GM18909 (cell line): ENCODE measurements at regions not wholly inside any gene's neighbourhood (a gene's known extent, or its start where the extent isn't known, plus 50 kb on each side); places are given as distances from the start of the nearest gene placed in this dataset.
"Not testable (repeated sequence)": the region's sequence is repeated elsewhere in the genome, so short reads cannot be mapped to it uniquely, and the experiment has no call there.

Experiments used
- ATAC-seq: cut with Tn5 transposase; IDR thresholded peaks from one replicate; pipeline ENCODE4 v1.9.1; 2021; ENCODE audit warnings: mild to moderate bottlenecking; ENCODE audit not compliant: unreplicated experiment, poor library complexity

- ATAC-seq: no peak
Measured at GRCh38 chr18:41899535-41899934, 55.5 kb upstream of the PIK3C3 start.

- ATAC-seq: no peak
Measured at GRCh38 chr18:41893432-41893831, 61.6 kb upstream of the PIK3C3 start.

DNA sequence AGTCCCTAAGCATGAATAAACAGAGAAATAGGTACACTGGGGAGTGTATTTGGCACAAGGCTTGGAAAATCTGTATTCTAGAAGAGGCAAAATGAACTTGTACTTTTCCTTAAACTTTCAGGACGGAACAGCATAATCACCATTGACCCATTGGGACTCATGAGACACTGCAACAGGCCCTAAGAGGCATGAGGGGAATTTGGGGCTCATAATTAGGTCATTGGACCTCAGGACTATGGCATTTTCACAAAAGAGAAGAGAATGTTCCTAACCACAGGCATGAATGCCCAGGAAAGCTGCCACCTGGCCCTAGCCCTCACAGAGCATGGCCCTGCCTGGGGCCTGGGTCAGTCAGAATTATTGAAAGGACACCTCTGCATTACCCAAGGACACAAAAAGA lies 67.9 kb upstream of the PIK3C3 start:
- no peak for ATAC-seq

GRCh38 chr18:41886126-41886807 lies 68.8 kb upstream of the PIK3C3 start:
- no peak for ATAC-seq

- ATAC-seq: no peak
Measured at GRCh38 chr18:41881285-41881684, 73.7 kb upstream of the PIK3C3 start.

GRCh38 chr18:41879256-41879655 lies 75.8 kb upstream of the PIK3C3 start:
- ATAC-seq: no peak

DNA sequence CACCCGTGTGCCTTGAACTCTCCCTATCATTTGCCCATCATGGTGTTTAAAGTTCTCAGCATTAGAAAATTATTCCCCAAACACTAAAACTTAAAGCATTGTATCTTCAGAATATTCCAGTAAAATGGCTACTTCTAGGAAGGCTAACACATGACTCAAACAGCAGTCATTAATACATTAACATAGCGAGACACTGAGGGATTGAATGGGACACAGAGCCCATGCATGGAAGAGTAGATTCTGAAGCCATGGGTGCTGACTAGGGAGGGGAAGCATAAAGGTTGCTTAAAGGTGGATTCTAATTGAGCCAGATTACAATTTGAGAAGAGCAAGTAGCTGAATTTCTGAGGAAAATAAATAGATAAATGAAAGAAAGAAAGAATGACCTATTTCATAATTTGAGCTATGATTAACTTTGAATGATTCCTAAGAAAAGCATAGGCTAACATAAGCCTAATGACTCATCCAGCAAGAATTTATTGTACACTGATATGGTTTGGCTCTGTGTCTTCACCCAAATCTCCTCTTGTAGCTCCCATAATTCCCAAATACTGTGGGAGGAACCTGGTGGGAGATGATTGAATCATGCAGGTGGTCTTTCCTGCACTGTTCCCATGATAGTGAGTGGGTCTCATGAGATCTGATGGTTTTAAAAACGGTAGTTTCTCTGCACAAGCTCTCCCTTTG lies 79.8 kb upstream of the PIK3C3 start:
- ATAC-seq: no peak

DNA sequence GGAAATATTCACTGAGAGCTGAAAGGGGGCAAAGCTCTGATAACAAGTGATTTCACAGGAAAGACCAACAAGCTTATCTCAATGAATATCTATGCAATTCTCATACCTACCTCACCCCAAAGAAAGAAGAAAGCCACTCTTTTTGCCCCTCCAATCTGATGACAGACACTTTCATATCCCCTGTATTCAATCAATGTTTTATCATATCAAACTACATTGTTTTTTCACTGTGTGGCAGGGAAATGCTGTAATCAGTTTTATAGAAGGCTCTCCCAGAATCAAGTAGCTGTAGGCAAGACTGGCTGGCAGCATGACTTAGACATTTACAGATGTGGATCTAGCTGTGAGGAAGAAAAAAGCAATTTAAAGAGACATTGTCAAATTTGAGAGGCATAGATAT lies 81.3 kb upstream of the PIK3C3 start:
- no peak for ATAC-seq

- ATAC-seq: no peak
Measured at GRCh38 chr18:41872206-41872605, 82.8 kb upstream of the PIK3C3 start.

- ATAC-seq: no peak
Measured at GRCh38 chr18:41871229-41872000, 83.6 kb upstream of the PIK3C3 start.

- no peak for ATAC-seq
Measured at GRCh38 chr18:41870817-41871216, 84.2 kb upstream of the PIK3C3 start.

DNA sequence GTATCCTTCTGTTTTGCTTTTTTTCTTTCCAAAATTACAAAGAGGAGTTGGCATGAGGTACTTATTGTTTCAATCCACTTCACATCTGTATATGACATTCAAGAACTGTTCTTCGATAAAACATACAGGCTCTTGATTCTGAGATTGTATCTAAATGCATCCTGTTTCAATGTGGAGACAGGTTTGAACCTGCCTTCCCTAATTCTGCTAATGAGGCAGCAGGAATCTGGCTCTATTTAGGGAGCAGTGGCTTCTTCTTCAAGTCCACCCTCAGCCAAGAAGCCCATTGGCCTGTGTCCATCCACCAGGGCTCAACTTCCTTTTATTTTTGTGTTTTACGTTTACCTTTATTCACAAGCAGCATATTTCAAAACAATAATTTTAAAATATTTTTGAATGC lies 84.8 kb upstream of the PIK3C3 start:
- ATAC-seq: no peak

DNA sequence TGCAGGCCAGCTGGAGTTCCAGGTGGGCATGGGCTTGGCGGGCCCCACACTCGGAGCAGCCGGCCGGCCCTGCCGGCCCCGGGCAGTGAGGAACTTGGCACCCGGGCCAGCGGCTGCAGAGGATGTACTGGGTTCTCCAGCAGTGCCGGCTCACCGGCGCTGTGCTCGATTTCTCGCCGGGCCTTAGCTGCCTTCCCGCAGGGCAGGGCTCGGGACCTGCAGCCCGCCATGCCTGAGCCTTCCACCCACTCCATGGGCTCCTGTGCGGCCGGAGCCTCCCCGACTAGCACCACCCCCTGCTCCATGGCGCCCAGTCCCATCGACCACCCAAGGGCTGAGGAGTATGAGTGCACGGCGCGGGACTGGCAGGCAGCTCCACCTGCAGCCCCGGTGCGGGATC lies 89.2 kb upstream of the PIK3C3 start:
- not testable (repeated sequence) for ATAC-seq

DNA sequence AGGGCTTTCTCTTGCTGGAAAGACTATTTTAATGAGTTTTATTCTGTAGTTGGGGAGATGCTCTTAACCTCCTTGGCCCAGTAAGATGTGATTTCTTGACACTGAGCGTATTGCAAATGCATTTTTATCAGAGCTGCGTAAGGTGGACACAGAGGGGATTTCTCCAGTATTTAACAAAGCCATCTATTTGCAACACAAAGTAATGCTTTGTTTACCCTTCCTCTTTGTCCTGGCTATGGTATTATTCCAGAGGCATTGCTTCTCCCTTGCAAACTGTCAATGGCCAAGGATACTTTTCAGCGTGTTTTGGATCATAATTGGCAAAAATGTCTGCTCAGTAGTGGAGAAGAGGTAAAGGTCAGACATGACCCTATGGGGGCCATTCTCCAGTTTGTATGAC lies 90.8 kb upstream of the PIK3C3 start:
- no peak for ATAC-seq

DNA sequence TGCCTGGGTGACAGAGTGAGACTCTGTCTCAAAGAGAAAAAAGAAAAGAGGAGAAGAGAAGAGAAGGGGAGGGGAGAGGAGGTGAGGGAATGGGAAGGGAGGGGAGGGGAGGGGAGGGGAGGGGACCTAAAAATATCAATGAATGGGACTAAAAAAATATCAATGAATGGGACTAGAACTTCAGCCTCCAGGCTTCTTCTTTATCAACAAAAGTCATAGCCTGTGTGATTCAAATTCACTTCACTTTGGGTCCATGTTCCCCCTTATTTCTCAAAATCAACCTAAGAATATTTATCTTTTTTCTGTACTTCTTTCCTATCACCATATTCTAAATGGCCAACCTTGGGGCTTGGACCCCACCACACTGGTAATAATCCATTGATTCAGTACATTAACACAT lies 92.1 kb upstream of the PIK3C3 start:
- ATAC-seq: no peak

- ATAC-seq: no peak
Measured at GRCh38 chr18:41860987-41861386, 94.0 kb upstream of the PIK3C3 start.

DNA sequence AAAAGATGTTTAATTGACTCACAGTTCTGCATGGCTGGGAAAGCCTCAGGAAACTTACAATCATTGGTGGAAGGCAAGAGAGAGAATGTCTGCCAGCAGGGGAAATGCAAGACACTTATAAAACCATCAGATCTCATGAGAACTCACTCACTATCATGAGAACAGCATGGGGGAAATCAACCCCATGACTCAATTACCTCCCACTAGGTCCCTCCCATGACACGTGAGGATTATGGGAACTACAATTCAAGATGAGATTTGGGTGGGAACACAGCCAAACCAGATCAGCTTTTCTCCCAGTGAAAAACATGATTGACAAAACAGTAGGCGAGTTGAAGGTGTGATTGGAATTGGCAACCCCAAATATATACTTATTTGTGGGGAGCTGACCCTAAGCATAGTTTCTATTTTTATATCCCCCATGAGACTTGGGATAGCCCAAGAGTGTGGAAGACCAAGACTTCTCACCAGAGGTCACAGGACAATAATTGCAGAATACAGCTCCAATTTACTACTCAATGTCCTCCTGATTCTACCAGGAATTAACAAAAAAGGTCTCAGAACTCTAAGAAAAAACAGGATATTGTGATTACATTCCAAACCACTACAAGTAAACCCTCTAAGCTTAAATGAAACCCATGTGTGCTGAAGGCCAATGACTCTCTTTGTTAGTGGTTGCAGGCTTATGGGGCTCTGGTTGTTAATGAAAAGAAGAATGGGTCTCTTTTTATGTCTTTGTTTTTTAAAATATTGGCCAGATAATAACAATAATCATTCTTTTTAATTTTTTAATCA lies 96.1 kb upstream of the PIK3C3 start:
- no peak for ATAC-seq

DNA sequence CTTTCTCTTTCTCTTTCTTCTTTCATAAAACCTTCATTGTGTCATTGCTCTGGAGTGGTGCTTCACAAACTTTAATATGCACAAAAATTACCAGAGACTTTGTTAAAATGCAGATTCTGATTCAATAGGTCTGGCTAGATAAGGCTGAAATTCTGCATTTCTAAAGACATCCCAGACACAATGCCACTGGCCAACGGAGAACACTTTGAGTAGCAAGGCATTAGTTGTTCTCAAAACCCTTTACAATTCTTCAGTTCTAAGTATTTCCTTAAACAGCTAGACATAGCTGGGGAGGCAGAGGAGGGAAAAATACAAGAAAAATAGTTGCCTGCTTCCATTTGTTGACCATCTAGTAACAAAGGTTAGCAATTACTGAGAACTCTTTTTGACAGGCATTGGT lies 101.8 kb upstream of the PIK3C3 start:
- ATAC-seq: no peak

GRCh38 chr18:41850781-41851180 lies 104.3 kb upstream of the PIK3C3 start:
- no peak for ATAC-seq

DNA sequence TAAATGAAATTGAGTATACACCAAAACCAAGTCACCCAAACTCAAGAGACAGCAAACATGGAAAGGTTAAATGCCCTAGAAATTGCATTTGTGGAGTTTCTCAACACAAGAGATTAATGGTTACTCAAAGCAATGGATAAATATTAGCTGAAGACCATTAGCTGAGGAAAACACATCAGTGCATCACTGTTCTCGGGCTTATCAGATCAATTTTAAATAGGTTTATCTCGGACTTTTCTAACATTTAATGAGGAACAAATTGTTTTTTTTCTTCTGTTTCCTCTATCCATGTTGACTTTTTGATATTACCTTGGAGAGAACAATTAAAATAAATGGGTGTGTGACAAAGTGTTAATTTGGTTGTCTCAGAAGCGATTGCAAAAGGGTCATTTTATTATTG lies 105.4 kb upstream of the PIK3C3 start:
- no peak for ATAC-seq

DNA sequence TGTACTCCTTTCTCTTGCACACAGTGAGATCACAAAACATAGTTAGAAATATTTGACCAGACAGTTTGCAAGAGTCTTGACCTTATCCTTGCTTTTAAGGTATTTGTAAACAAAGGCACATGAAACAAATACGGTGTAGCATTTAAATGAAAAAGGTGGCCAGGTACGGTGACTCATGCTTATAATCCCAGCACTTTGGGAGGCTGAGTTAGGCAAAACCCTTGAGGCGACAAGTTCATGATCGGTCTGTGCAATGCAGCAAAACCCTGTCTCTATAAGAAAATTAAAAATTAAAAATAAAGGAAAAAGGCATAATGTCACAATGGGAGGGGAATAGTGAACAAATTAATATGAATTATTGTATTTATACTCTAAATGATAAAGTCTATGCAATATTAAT lies 109.5 kb upstream of the PIK3C3 start:
- ATAC-seq: no peak
